Neural cell (in vitro differentiated cells): ENCODE measurements at regions not wholly inside any gene's neighbourhood (a gene's known extent, or its start where the extent isn't known, plus 50 kb on each side); places are given as distances from the start of the nearest gene placed in this dataset.

Experiments
- CTCF ChIP-seq: fragments of 450-650 bp; IDR thresholded peaks from 2 replicates; pipeline ENCODE4 v1.5.1; 2014; ENCODE audit warnings: antibody characterized with exemption, mild to moderate bottlenecking, moderate library complexity; ENCODE audit not compliant: poor library complexity, severe bottlenecking
- EP300 ChIP-seq: fragments of 450-650 bp; conservative IDR thresholded peaks from 2 replicates; pipeline ENCODE4 v1.6.1; 2014; ENCODE audit warnings: antibody characterized with exemption, mild to moderate bottlenecking, moderate library complexity; ENCODE audit not compliant: poor library complexity, severe bottlenecking
- EZH2 ChIP-seq: fragments of 200-600, 300-800 bp; shearing (Covaris generic), sonication (generic); IDR thresholded peaks from 2 replicates; pipeline ENCODE4 v1.6.1; 2014; ENCODE audit warnings: antibody characterized with exemption, low read length, borderline replicate concordance, mild to moderate bottlenecking; ENCODE audit not compliant: insufficient read depth, poor library complexity, severe bottlenecking
- RAD21 ChIP-seq: fragments of 450-650 bp; conservative IDR thresholded peaks from 2 replicates; pipeline ENCODE4 v1.6.1; 2014; ENCODE audit warnings: antibody characterized with exemption, mild to moderate bottlenecking, moderate library complexity

GRCh38 chr2:22656426-22656825, 728.6 kb upstream of the KLHL29 start:
- no peak for TF ChIP-seq CTCF
- TF ChIP-seq EZH2, result no peak
- no peak for TF ChIP-seq RAD21
- no peak for TF ChIP-seq EP300
